Skin of body (tissue), 1 donor: ENCODE measurements at regions not wholly inside any gene's neighbourhood (a gene's known extent, or its start where the extent isn't known, plus 50 kb on each side); places are given as distances from the start of the nearest gene placed in this dataset.
"Not testable (repeated sequence)": the region's sequence is repeated elsewhere in the genome, so short reads cannot be mapped to it uniquely, and the experiment has no call there.

Source experiments
- DNase-seq: peaks from one replicate; lab custom pipeline; 2025; lab: John Stamatoyannopoulos, UW

- DNase-seq, result no peak
Observed at GRCh38 chrX:23061116-23061515, 61.4 kb downstream of the DDX53 start.

GRCh38 chrX:23062359-23062758 lies 62.6 kb downstream of the DDX53 start:
- no peak for DNase-seq

- no peak for DNase-seq
Observed at GRCh38 chrX:23066588-23067281, 67.0 kb downstream of the DDX53 start.

GRCh38 chrX:23075461-23075860 lies 75.7 kb downstream of the DDX53 start:
- not testable (repeated sequence) for DNase-seq

GRCh38 chrX:23079347-23079746 lies 79.6 kb downstream of the DDX53 start:
- no peak for DNase-seq

GRCh38 chrX:23100826-23101225 lies 101.1 kb downstream of the DDX53 start:
- no peak for DNase-seq

DNA sequence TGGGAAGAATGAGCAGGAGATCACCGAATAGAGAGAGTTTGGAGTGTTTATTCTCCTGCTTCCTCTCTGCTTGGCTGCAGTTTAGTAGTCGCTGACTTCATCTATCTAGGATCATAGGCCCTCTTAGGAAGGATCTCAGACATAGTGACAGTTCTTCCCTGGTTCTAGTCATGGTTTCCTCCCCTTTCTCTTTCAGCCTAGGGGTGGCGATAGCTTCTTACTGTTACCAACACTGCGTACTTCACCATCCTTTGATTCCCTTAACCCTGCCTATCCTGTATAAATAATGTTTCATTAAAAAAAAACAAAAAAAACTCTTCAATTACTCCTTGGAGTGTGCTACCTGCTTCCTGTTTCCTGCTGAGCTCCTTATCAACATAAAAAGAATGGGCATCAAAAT lies 103.8 kb downstream of the DDX53 start:
- no peak for DNase-seq

DNA sequence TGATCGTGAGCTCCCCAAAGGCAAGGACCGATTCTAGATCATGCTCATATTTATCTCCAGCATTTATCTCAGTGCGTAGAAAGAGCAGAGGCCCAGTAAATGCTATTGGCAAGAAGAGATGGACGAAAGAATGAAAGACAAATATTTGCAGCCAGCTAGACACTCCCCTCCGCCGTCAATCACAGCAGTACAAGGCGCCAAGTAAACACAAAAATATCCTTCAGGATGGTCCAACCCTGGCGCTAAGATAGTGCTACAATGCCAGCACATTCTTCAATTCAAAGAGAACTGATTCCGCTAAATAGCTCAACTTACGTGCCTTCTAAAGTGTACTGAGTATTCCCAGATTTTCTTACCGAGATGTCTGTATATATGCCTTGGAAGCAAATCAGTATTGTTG lies 114.5 kb downstream of the DDX53 start:
- no peak for DNase-seq

DNA sequence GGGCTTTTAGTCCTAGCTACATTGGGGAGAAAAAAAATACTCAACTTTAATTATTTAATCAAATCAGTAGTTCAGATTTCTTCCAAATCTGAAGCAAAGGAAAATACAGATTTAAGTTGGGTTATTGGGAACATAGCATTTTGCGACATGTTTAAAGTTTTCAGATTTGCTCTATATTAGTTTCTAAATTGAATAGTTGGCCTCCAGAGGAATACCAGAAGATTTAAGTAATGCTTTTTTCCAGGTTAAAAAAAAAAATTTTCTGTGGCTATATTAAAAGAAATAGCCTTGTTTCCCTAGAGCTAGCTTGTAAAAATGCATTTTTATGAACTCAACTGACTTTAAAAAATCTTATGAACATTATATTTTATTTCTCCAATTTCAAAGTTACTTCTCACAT lies 115.9 kb downstream of the DDX53 start:
- DNase-seq, result no peak

DNA sequence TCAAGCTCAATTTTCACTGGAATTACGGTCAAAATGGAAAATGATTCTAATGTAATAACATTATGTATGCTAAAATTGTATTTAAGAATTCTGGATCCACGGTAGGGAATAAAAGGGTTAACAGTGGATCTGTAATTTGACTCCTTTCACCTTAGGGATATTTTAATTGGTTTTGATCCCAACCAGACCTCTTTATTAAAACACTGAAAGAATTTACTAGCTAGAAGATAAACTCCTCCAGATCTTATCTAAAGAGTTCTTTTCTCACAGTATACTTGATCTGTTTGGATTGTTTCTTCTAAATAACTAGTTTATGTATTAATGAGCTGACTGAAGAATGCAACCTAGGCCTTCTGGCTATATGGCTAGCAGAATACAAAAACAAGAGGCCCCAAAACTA lies 118.4 kb downstream of the DDX53 start:
- DNase-seq, result no peak

GRCh38 chrX:23118890-23119527 lies 119.2 kb downstream of the DDX53 start:
- DNase-seq, result no peak

GRCh38 chrX:23127586-23127985 lies 127.8 kb downstream of the DDX53 start:
- DNase-seq, result no peak

DNA sequence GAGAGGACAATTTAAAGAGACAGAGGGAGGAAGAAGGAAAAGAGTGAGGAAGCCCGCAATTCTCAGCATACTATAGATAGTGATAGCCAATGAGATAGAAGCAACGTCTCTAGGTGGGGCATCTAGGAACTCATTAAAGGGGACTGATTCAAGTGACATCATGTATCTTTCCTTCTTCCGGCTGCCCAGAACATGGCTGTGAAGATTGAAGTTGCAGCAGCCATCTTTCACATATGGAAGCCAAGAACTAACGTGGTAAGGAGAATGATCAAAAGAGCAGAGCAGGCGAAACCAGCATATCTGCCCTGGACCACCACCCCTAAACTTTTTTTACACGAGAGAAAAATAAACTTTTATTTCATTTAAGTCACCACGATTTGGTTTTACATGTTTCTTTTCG lies 133.8 kb downstream of the DDX53 start:
- DNase-seq, result no peak

- DNase-seq, result peak; percentile 35
Observed at GRCh38 chrX:23134136-23134535, 134.4 kb downstream of the DDX53 start.

GRCh38 chrX:23136816-23137215 lies 137.1 kb downstream of the DDX53 start:
- no peak for DNase-seq

DNA sequence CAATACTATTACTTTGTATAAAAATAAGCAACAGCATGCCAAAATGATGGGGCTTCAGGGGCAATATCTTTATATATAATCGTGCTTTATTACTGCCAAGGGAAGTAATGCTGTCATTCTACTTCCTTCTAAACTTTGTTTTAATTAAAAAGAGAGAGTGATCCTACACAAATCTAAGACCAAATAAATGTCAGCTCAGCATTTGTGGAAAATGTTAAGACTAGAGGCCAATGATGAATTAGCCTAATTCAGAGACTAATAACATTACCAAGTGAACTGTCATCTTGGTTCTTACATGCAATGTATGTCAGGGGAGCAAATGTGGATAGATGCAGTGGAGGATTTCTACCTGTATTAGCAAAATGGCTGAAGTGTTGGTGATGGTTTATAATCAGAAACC lies 166.4 kb upstream of the PTCHD1 start:
- no peak for DNase-seq

DNA sequence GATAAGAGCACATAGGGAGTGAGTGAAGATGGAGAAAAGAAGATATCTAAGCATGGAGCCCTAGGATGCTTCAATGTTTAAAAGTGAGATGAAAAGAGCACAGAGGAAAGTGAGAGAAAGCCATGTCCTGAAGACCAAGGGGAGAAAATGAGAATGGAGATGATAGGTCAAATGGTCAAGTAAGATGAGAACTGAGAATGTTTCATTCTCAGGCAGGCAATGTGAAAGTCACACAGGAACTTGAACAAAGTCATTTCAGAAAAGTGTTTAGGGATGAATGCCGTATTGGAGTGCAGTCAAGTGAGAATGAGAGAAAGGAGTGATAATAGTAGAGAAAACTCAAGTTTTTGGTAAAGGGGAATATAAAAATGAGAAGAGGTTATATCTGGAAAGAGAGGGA lies 148.7 kb upstream of the PTCHD1 start:
- DNase-seq, result no peak

DNA sequence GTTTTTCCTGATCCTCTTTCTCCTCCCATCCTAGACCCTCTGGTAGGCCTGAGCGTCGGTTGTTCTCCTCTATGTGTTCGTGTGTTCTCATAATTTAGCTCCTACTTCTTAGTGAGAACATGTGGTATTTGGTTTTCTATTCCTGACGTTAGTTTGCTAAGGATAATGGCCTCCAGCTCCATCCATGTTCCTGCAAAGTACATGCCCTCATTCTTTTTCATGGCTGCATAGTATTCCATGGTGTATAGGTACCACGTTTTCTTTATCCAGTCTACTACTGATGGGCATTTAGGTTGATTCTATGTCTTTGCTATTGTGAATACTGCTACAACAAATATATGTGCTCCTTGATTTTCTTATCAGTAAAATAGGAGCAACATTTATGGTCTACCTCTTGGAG lies 146.8 kb upstream of the PTCHD1 start:
- DNase-seq, result no peak

- DNase-seq, result peak; percentile 8
Observed at GRCh38 chrX:23194885-23195554, 139.6 kb upstream of the PTCHD1 start.

- DNase-seq, result peak; percentile 36
Observed at GRCh38 chrX:23195761-23196160, 138.9 kb upstream of the PTCHD1 start.

DNA sequence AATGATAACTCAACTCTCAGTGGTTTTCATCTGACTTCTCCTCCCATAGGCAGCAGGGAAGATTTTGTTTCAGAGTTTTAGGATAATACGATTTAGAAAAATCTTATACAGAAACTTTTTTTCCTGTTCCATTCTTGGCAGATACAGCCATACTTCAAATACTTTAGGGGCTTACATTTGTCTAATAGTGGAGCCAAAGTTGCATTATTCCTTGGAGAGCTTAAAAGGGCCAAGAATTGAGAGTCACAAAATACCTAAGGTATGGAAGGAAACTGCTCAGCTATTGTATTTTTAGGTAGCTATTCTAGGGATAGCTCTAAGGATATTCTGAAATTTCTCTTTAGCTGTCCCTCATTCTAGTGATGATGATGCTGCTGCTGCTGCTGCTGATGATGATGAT lies 132.9 kb upstream of the PTCHD1 start:
- DNase-seq, result no peak

- DNase-seq, result no peak
Observed at GRCh38 chrX:23202326-23202725, 132.3 kb upstream of the PTCHD1 start.

GRCh38 chrX:23223169-23223568 lies 111.5 kb upstream of the PTCHD1 start:
- no peak for DNase-seq
